Heart right ventricle (tissue), 16 donors: ENCODE measurements at regions not wholly inside any gene's neighbourhood (a gene's known extent, or its start where the extent isn't known, plus 50 kb on each side); places are given as distances from the start of the nearest gene placed in this dataset.
"Not testable (repeated sequence)": the region's sequence is repeated elsewhere in the genome, so short reads cannot be mapped to it uniquely, and the experiment has no call there.

ENCODE experiments used
- ATAC-seq, 8 donors: fragments of 200-7000 bp; cut with Tn5 transposase; one replicate each; pipeline ENCODE4 v1.9.1; 2020; ENCODE audit warnings: mild to moderate bottlenecking in 8 of 8, moderate library complexity in 8 of 8, moderate number of reproducible peaks in 1 of 8
- DNase-seq, 2 donors: peaks; one replicate each; pipeline ENCODE4 v3.0.0-alpha.2; 2020
- H3K27ac ChIP-seq, 10 donors: fragments of 200-600 bp; sonication (generic) in 2 of 10; one replicate each; pipeline versions ENCODE4 v1.5.0 to v1.8.0; 2020 to 2022; ENCODE audit warnings: mild to moderate bottlenecking in 3 of 10
- H3K27me3 ChIP-seq, 7 donors: fragments of 200-600 bp; one replicate each; pipeline ENCODE4 v1.8.0; 2021 to 2022; ENCODE audit warnings: mild to moderate bottlenecking in 2 of 7
- H3K36me3 ChIP-seq, 9 donors: fragments of 200-600 bp; sonication (generic) in 1 of 9; one replicate each; pipeline versions ENCODE4 v1.5.0 to v1.8.0; 2020 to 2022; ENCODE audit warnings: mild to moderate bottlenecking in 2 of 9
- H3K4me1 ChIP-seq, 9 donors: fragments of 200-600 bp; sonication (generic) in 1 of 9; one replicate each; pipeline versions ENCODE4 v1.5.0 to v1.8.0; 2020 to 2022; ENCODE audit warnings: mild to moderate bottlenecking in 4 of 9
- H3K4me3 ChIP-seq, 10 donors: fragments of 200-600 bp; sonication (generic) in 2 of 10; one replicate each; pipeline versions ENCODE4 v1.5.0 to v1.8.0; 2020 to 2022; ENCODE audit warnings: mild to moderate bottlenecking in 7 of 10, moderate library complexity in 2 of 10
- H3K9me3 ChIP-seq, 11 donors: fragments of 200-600 bp in 10 of 11; sonication (generic) in 2 of 11; one replicate each; pipeline versions ENCODE4 v1.5.0 to v1.8.0; 2013 to 2022; ENCODE audit warnings: mild to moderate bottlenecking in 2 of 11, control low read depth in 1 of 11, moderate library complexity in 1 of 11
- WGBS, 2 donors: extraction: QIAGEN DNeasy Blood & Tissue Kit; methylation state at CpG; one replicate each; pipeline ENCODE4 v1.1.7; 2013; ENCODE audit warnings: inconsistent platforms in 1 of 2; 5-methylcytosine and 5-hydroxymethylcytosine counted together
- intact Hi-C, 10 donors: fragments of 100-400 bp; cut with DNase I; formaldehyde crosslinking; loops; one replicate each; pipeline versions ENCODE4 v1.11.1 to v1.14.2; 2022
- TF ChIP-seq, protein P1 (sequence below), 9 donors: fragments of 200-600 bp; sonication (generic) in 2 of 9; IDR thresholded peaks; one replicate each; pipeline versions ENCODE4 v1.5.0 to v1.8.0; 2021 to 2022; ENCODE audit warnings: antibody characterized with exemption in 9 of 9, mild to moderate bottlenecking in 5 of 9, moderate library complexity in 1 of 9
- donor health status: Arrhythmogenic right ventricular cardiomyopathy.
- donor health status: ischemic (EF 13 %, LVEDD 7.1; RV severe dilation, severe dysfunction).
- donor health status: healthy with polysubstance abuse.
- donor health status: DM: no; HTN: yes; CAD: no.
- donor health status: DM: no; HTN: no; CAD: no.
- donor health status: ischemic (EF 25% LVEDD 6.9; RV normal size, moderate dysfunction).
- donor health status: ischemic (EF 25% LVEDD 5.7; RV mildly dilated, moderate dysfunction).
- donor health status: healthy.
- donor health status: DM: yes; HTN: yes; CAD: no.
- donor health status: Ischemic cardiomyopathy.
- donor health status: ischemic (EF 35%, LVEDD 5.7; RV mildly dilated, moderate dysfunction).
- donor health status: nonischemic (EF 11% LVEDD 7.7; RV severe dilation, severe dysfunction).
- donor health status: DM: yes; HTN: yes; CAD: no.
- donor health status: PGD.
- donor health status: ischemic (EF 29% LVEDD 5.4; RV normal size, mild dysfunction).
- donor health status: nonischemic (EF 23%, LVEDD 6.1; RV moderate dilation, normal function).

DNA sequence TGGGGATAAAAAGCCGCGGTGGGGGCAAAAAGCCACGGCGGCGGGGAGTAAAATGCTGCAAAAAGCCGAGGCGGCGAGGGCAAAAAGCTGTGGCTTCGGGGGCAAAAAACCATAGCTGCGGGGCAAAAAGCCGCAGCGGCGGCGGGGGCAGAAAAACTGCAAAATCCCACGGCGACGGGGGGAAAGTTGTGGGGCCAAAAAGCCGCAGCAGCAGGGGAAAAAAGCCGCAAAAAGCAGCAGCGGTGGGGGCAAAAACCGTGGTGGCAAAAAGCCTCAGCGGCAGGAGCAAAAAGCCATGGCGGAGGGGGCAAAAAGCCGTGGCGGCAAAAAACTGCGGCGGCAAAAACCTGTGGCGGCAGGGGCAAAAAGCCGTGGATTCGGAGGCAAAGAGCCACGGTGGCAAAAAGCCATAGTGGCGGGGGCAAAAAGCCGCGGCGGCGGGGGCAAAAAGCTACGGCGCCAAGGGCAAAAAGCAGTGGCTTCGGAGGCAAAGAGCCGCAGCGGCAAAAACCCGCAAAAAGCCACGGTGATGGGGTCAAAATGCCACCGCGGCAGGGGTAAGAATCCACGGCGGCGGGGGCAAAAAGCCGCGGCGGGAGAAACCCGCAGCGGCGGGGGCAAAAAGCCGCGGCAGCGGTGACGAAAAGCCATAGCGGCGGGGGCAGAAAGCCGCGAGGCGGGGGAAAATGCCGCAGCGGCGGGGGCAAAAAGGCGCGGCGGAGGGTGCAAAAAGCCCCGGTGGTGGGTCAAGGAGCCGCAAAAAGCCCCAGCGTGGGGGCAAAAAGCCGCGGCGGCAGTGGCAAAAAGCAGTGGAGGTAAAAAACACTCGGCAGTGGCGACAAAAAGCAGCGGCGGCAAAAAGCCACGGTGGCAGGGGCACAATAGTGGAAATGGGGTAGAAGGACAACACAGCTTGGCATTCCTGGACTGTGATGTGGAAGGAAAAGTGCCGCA, 192.8 kb downstream of the SHCBP1 start:
- Histone ChIP-seq H3K36me3 (no peaks in the 10 kb centered on the region), H3K27me3 (peaks cover 0 to 40% (median 31%) of the 10 kb centered on the region in 7 donors), H3K27ac (no peak overlapping the region), H3K9me3 (peaks cover 0 to 15% (median 0%) of the 10 kb centered on the region in 11 donors), H3K4me1 (no peaks in the 10 kb centered on the region), H3K4me3 (peak overlapping the region in 1 of 10 donors; percentile 14)
- DNase-seq (peak in 1 of 2 donors; percentile 4), ATAC-seq (no peak)
- TF ChIP-seq, protein P1, sequence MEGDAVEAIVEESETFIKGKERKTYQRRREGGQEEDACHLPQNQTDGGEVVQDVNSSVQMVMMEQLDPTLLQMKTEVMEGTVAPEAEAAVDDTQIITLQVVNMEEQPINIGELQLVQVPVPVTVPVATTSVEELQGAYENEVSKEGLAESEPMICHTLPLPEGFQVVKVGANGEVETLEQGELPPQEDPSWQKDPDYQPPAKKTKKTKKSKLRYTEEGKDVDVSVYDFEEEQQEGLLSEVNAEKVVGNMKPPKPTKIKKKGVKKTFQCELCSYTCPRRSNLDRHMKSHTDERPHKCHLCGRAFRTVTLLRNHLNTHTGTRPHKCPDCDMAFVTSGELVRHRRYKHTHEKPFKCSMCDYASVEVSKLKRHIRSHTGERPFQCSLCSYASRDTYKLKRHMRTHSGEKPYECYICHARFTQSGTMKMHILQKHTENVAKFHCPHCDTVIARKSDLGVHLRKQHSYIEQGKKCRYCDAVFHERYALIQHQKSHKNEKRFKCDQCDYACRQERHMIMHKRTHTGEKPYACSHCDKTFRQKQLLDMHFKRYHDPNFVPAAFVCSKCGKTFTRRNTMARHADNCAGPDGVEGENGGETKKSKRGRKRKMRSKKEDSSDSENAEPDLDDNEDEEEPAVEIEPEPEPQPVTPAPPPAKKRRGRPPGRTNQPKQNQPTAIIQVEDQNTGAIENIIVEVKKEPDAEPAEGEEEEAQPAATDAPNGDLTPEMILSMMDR (IDR thresholded peaks at IDR 0.05) = no peak
- intact Hi-C loops = no loop called here
- WGBS, 2 donors = 23 to 28% methylated on average over 81 of the region's 81 CpGs

- 38 to 39% methylated on average over 48 of the region's 48 CpGs for WGBS, 2 donors
Observed at GRCh38 chr16:46427340-46428107, 193.7 kb downstream of the SHCBP1 start.

GRCh38 chr16:46426336-46426735, 194.8 kb downstream of the SHCBP1 start:
- TF ChIP-seq, protein P1 (IDR thresholded peaks at IDR 0.05) = no peak
- Histone ChIP-seq H3K27ac (no peak overlapping the region), H3K27me3 (peaks cover 0 to 40% (median 31%) of the 10 kb centered on the region in 7 donors), H3K4me1 (no peaks in the 10 kb centered on the region), H3K36me3 (no peaks in the 10 kb centered on the region), H3K4me3 (no peak overlapping the region), H3K9me3 (peaks cover 0 to 34% (median 12%) of the 10 kb centered on the region in 11 donors)
- no peak for ATAC-seq
- 54 to 67% methylated on average over 1 of the region's 1 CpG for WGBS, 2 donors
- no peak for DNase-seq
- intact Hi-C loops = no loop called here

More at GRCh38 chr16:46427340-46428107, 193.7 kb downstream of the SHCBP1 start:
- no peak overlapping the region for H3K4me3 ChIP-seq
- no peak for ATAC-seq
- no peaks in the 10 kb centered on the region for H3K4me1 ChIP-seq
- intact Hi-C loops = no loop called here
- peaks cover 0 to 40% (median 31%) of the 10 kb centered on the region in 7 donors for H3K27me3 ChIP-seq
- DNase-seq = peak in 1 of 2 donors; percentile 5
- TF ChIP-seq, protein P1 (IDR thresholded peaks at IDR 0.05) = no peak
- no peak overlapping the region for H3K27ac ChIP-seq
- no peaks in the 10 kb centered on the region for H3K36me3 ChIP-seq
- H3K9me3 ChIP-seq = peaks cover 0 to 22% (median under 1%) of the 10 kb centered on the region in 11 donors

DNA sequence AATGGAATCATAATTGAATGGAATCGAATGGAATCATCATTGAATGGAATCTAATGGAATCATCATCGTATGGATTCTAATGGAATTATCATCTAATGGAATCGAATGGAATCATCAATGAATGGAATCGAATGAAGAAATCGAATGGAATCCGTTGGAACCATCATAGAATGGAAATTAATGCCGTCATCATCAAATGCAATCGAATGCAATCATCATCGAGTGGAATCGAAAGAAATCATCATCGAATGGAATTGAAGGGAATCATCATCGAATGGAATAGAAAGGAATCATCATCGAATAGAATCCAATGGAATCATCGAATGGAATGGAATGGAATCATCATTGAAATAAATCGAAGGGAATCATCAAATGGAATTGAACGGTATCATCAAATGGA, 217.2 kb downstream of the SHCBP1 start:
- TF ChIP-seq, protein P1 (IDR thresholded peaks at IDR 0.05) = no peak
- 79% methylated on average over 16 of the region's 16 CpGs for whole genome bisulfite sequencing, 2 donors
- peaks cover 0 to 71% (median 17%) of the 10 kb centered on the region in 11 donors for H3K9me3 ChIP-seq
- DNase-seq = no peak
- H3K27ac ChIP-seq = no peak overlapping the region
- ATAC-seq = no peak
- no peak overlapping the region for H3K4me3 ChIP-seq
- H3K36me3 ChIP-seq = no peaks in the 10 kb centered on the region
- no peaks in the 10 kb centered on the region for H3K27me3 ChIP-seq
- H3K4me1 ChIP-seq = no peaks in the 10 kb centered on the region
- intact Hi-C loops = no loop called here

- not testable (repeated sequence) for ATAC-seq, H3K27ac ChIP-seq, H3K27me3 ChIP-seq, H3K36me3 ChIP-seq, H3K4me3 ChIP-seq, H3K4me1 ChIP-seq
- intact Hi-C loops = loop anchor here in 1 of 10 donors (1.0 kb wide), 1 partner anchor 12 kb away; no protein-coding TSS in a partner anchor
- DNase-seq = peak in 1 of 2 donors; percentile 14
- H3K9me3 ChIP-seq = peaks cover 0 to 41% (median 5%) of the 10 kb centered on the region in 11 donors
- 68% methylated on average over 16 of the region's 18 CpGs for WGBS, 2 donors
Observed at GRCh38 chr16:46398559-46398958, 222.6 kb downstream of the SHCBP1 start.

DNA sequence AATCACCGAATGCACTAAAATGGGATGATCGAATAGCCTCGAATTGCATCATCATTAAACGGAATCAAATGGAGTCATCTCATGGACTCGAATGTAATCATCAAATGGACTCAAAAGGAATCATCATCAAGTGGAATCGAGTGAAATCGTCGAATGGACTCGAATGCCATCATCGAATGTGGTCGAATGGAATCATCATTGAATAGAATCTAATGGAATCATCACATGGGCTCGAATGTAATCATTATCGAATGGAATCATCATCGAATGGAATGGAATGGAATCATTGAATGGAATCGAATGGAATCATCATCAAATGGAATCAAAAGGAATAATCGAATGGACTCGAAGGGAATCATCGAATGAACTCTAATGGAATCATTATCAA, 224.3 kb downstream of the SHCBP1 start:
- ATAC-seq, H3K4me3 ChIP-seq, H3K36me3 ChIP-seq, H3K27me3 ChIP-seq, DNase-seq, H3K27ac ChIP-seq, intact Hi-C loops, H3K4me1 ChIP-seq: not testable (repeated sequence)
- H3K9me3 ChIP-seq = peaks cover 0 to 28% (median 5%) of the 10 kb centered on the region in 11 donors
- 63 to 65% methylated on average over 15 of the region's 18 CpGs for whole genome bisulfite sequencing, 2 donors
